Left ventricle myocardium inferior (tissue), 1 donor: ENCODE measurements at regions not wholly inside any gene's neighbourhood (a gene's known extent, or its start where the extent isn't known, plus 50 kb on each side); places are given as distances from the start of the nearest gene placed in this dataset.

Source experiments
- DNase-seq: peaks from one replicate; pipeline ENCODE4 v3.0.0-alpha.2; 2020
- H3K27ac ChIP-seq: fragments of 200-600 bp; replicated peaks from 2 replicates; pipeline ENCODE4 v1.8.0; 2021
- H3K27me3 ChIP-seq: fragments of 200-600 bp; 2 replicates; pipeline ENCODE4 v1.8.0; 2021; ENCODE audit warnings: low read depth
- H3K36me3 ChIP-seq: fragments of 200-600 bp; 2 replicates; pipeline ENCODE4 v1.8.0; 2021
- H3K4me1 ChIP-seq: fragments of 200-600 bp; 2 replicates; pipeline ENCODE4 v1.8.0; 2021
- H3K4me3 ChIP-seq: fragments of 200-600 bp; 2 replicates; pipeline ENCODE4 v1.8.0; 2021; ENCODE audit warnings: mild to moderate bottlenecking, moderate library complexity
- H3K9me3 ChIP-seq: fragments of 200-600 bp; replicated peaks from 2 replicates; pipeline ENCODE4 v1.8.0; 2021
- CTCF ChIP-seq: fragments of 200-600 bp; IDR thresholded peaks from 2 replicates; pipeline ENCODE4 v1.8.0; 2021; ENCODE audit warnings: antibody characterized with exemption, mild to moderate bottlenecking, borderline replicate concordance
- intact Hi-C: fragments of 100-400 bp; cut with micrococcal nuclease; formaldehyde crosslinking; loops from one replicate; pipeline ENCODE4 v1.11.0; 2022
- donor health status: DM: no; HTN: yes; CAD: no; lungs with severe emphysema.

GRCh38 chr2:239600001-239600593, 199.3 kb upstream of the HDAC4 start:
- no peak overlapping the region for H3K4me3 ChIP-seq
- H3K4me1 ChIP-seq: no peaks in the 10 kb centered on the region
- intact Hi-C loops: no loop called here
- no peak for TF ChIP-seq CTCF
- peaks cover 3% of the 10 kb centered on the region for H3K9me3 ChIP-seq
- H3K27ac ChIP-seq: no peak overlapping the region
- H3K27me3 ChIP-seq: peaks cover 39% of the 10 kb centered on the region
- DNase-seq: no peak
- H3K36me3 ChIP-seq: no peaks in the 10 kb centered on the region

DNA sequence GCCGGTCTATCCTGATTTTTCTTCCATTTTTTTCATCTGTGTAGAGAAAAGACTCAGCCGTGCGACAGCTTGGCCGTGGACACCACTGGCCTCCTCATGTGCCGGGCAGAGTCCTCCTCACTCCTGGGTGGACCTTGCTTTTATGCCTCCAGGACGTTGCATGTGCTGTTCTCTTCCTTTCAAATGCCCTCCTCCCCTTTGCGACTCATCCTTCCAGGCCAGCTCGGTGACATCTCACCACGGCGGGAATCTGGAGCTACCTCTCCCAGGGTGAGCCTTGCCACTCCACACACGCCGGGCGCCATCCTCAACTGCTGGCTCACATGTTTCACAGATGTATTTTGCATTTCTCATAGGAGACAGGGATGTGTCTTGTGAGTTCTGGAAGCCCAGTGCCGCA, 198.5 kb upstream of the HDAC4 start:
- Histone ChIP-seq H3K4me3 (no peak overlapping the region), H3K4me1 (no peaks in the 10 kb centered on the region), H3K36me3 (no peaks in the 10 kb centered on the region), H3K27me3 (peaks cover 38% of the 10 kb centered on the region), H3K27ac (no peak overlapping the region), H3K9me3 (peaks cover 3% of the 10 kb centered on the region)
- intact Hi-C loops: no loop called here
- no peak for DNase-seq
- TF ChIP-seq CTCF: no peak

GRCh38 chr2:239598732-239599090, 197.9 kb upstream of the HDAC4 start:
- no peak overlapping the region for H3K4me3 ChIP-seq
- no peak for DNase-seq
- H3K27ac ChIP-seq: no peak overlapping the region
- H3K9me3 ChIP-seq: no peaks in the 10 kb centered on the region
- no peak for TF ChIP-seq CTCF
- peaks cover 32% of the 10 kb centered on the region for H3K27me3 ChIP-seq
- H3K4me1 ChIP-seq: no peaks in the 10 kb centered on the region
- intact Hi-C loops: no loop called here
- no peaks in the 10 kb centered on the region for H3K36me3 ChIP-seq

- Histone ChIP-seq H3K9me3 (no peaks in the 10 kb centered on the region), H3K27ac (no peak overlapping the region), H3K4me3 (no peak overlapping the region), H3K36me3 (no peaks in the 10 kb centered on the region), H3K27me3 (peaks cover 27% of the 10 kb centered on the region), H3K4me1 (no peaks in the 10 kb centered on the region)
- TF ChIP-seq CTCF: no peak
- intact Hi-C loops: no loop called here
- DNase-seq: no peak
Measured at GRCh38 chr2:239598011-239598731, 197.4 kb upstream of the HDAC4 start.

GRCh38 chr2:239597216-239597615, 196.4 kb upstream of the HDAC4 start:
- H3K27me3 ChIP-seq: peaks cover 19% of the 10 kb centered on the region
- no peaks in the 10 kb centered on the region for H3K4me1 ChIP-seq
- no peak overlapping the region for H3K27ac ChIP-seq
- intact Hi-C loops: no loop called here
- H3K36me3 ChIP-seq: no peaks in the 10 kb centered on the region
- H3K9me3 ChIP-seq: no peaks in the 10 kb centered on the region
- DNase-seq: no peak
- no peak overlapping the region for H3K4me3 ChIP-seq
- no peak for TF ChIP-seq CTCF
